GM18870 (cell line): ENCODE measurements at regions not wholly inside any gene's neighbourhood (a gene's known extent, or its start where the extent isn't known, plus 50 kb on each side); places are given as distances from the start of the nearest gene placed in this dataset.
"Not testable (repeated sequence)": the region's sequence is repeated elsewhere in the genome, so short reads cannot be mapped to it uniquely, and the experiment has no call there.

Source experiments
- ATAC-seq: cut with Tn5 transposase; IDR thresholded peaks from one replicate; pipeline ENCODE4 v1.9.1; 2021; ENCODE audit warnings: moderate library complexity; ENCODE audit not compliant: unreplicated experiment

- not testable (repeated sequence) for ATAC-seq
These were observed 1223.7 kb downstream of the TMEM121 start for GRCh38 chr14:106750089-106750488.

GRCh38 chr14:106753751-106754150 is 1227.4 kb downstream of the TMEM121 start:
- not testable (repeated sequence) for ATAC-seq

GRCh38 chr14:106757444-106757843 is 1231.1 kb downstream of the TMEM121 start:
- ATAC-seq = not testable (repeated sequence)

- peak; percentile 35 for ATAC-seq
These were observed 1235.8 kb downstream of the TMEM121 start for GRCh38 chr14:106761886-106762816.

GRCh38 chr14:106764968-106765369 is 1238.6 kb downstream of the TMEM121 start:
- peak; percentile 38 for ATAC-seq

GRCh38 chr14:106766145-106766544 is 1239.8 kb downstream of the TMEM121 start:
- no peak for ATAC-seq

- not testable (repeated sequence) for ATAC-seq
These were observed 1240.3 kb downstream of the TMEM121 start for GRCh38 chr14:106766551-106767277.

- not testable (repeated sequence) for ATAC-seq
These were observed 1241.8 kb downstream of the TMEM121 start for GRCh38 chr14:106768230-106768629.

- ATAC-seq = not testable (repeated sequence)
These were observed 1242.8 kb downstream of the TMEM121 start for GRCh38 chr14:106768972-106769700.

GRCh38 chr14:106770158-106770672 is 1243.8 kb downstream of the TMEM121 start:
- ATAC-seq = not testable (repeated sequence)

- not testable (repeated sequence) for ATAC-seq
These were observed 1248.6 kb downstream of the TMEM121 start for GRCh38 chr14:106774889-106775480.

GRCh38 chr14:106776395-106776983 is 1250.1 kb downstream of the TMEM121 start:
- ATAC-seq = no peak

- ATAC-seq = no peak
These were observed 1252.6 kb downstream of the TMEM121 start for GRCh38 chr14:106778986-106779385.

- ATAC-seq = no peak
These were observed 1260.3 kb downstream of the TMEM121 start for GRCh38 chr14:106786697-106787096.

GRCh38 chr14:106787626-106788025 is 1261.2 kb downstream of the TMEM121 start:
- no peak for ATAC-seq

GRCh38 chr14:106788534-106788933 is 1262.2 kb downstream of the TMEM121 start:
- ATAC-seq = no peak

- no peak for ATAC-seq
These were observed 1262.9 kb downstream of the TMEM121 start for GRCh38 chr14:106789318-106789717.

- no peak for ATAC-seq
These were observed 1264.0 kb downstream of the TMEM121 start for GRCh38 chr14:106790189-106791036.

GRCh38 chr14:106792543-106792942 is 1266.2 kb downstream of the TMEM121 start:
- ATAC-seq = no peak
